NB4 (cell line): ENCODE measurements at regions not wholly inside any gene's neighbourhood (a gene's known extent, or its start where the extent isn't known, plus 50 kb on each side); places are given as distances from the start of the nearest gene placed in this dataset.

Source experiments
- POLR2A ChIP-seq: IDR thresholded peaks from 2 replicates; pipeline ENCODE4 v1.6.1; 2011; ENCODE audit warnings: mild to moderate bottlenecking; ENCODE audit not compliant: insufficient read length; ENCODE audit errors: extremely low read depth
- TF ChIP-seq, protein P1 (sequence below): IDR thresholded peaks from one replicate; pipeline ENCODE4 v1.5.1; 2012; ENCODE audit warnings: low read depth, low read length
- TF ChIP-seq, protein P2 (sequence below): IDR thresholded peaks from 2 replicates; pipeline ENCODE4 v1.6.1; 2011; ENCODE audit warnings: low read depth, low read length

DNA sequence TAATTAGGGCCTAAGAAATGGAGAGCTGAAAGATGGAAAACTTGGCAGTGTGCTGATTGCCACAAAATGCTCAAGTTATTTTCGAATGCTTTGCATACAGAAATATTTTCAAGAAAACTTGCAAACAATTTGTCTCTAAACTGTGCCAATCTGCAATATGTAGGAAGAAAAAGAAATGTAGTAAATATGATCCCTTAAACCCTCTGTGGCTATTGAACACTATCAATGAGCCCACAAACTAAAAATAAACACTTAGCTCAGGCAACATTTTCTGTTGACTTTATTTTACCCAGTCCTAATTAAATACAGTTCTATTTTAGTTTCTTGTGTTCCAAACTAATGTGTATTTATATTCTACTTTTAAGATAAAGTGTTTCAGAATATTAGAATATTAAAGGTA lies 342.1 kb downstream of the SEMA3D start:
- TF ChIP-seq, protein P1, sequence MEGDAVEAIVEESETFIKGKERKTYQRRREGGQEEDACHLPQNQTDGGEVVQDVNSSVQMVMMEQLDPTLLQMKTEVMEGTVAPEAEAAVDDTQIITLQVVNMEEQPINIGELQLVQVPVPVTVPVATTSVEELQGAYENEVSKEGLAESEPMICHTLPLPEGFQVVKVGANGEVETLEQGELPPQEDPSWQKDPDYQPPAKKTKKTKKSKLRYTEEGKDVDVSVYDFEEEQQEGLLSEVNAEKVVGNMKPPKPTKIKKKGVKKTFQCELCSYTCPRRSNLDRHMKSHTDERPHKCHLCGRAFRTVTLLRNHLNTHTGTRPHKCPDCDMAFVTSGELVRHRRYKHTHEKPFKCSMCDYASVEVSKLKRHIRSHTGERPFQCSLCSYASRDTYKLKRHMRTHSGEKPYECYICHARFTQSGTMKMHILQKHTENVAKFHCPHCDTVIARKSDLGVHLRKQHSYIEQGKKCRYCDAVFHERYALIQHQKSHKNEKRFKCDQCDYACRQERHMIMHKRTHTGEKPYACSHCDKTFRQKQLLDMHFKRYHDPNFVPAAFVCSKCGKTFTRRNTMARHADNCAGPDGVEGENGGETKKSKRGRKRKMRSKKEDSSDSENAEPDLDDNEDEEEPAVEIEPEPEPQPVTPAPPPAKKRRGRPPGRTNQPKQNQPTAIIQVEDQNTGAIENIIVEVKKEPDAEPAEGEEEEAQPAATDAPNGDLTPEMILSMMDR = no peak
- TF ChIP-seq, protein P2, sequence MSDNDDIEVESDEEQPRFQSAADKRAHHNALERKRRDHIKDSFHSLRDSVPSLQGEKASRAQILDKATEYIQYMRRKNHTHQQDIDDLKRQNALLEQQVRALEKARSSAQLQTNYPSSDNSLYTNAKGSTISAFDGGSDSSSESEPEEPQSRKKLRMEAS = no peak
- TF ChIP-seq POLR2A = no peak
